CD4-positive, alpha-beta T cell (primary cell): ENCODE measurements at regions not wholly inside any gene's neighbourhood (a gene's known extent, or its start where the extent isn't known, plus 50 kb on each side); places are given as distances from the start of the nearest gene placed in this dataset.

Experiments
- ATAC-seq: fragments of 200-7000 bp; cut with Tn5 transposase; one replicate; pipeline ENCODE4 v1.10.0; 2022; ENCODE audit warnings: mild to moderate bottlenecking; ENCODE audit not compliant: poor library complexity
- CTCF ChIA-PET: fragments of 350-600 bp; sonication (Branson Sonifier 250); formaldehyde crosslinking; loops from one replicate; lab custom pipeline; 2021; ENCODE audit warnings: antibody characterized with exemption, inconsistent platforms; lab: Charles Lee
- POLR2A ChIA-PET: fragments of 350-600 bp; sonication (Branson Sonifier 250); formaldehyde crosslinking; loops from one replicate; lab custom pipeline; 2021; ENCODE audit warnings: antibody characterized with exemption, inconsistent platforms; lab: Charles Lee
- DNase-seq, 14 experiments: peaks; one replicate each; pipeline ENCODE4 v3.0.0-alpha.2; 2013 to 2020; ENCODE audit warnings: mixed read lengths in 2 of 14
- H3K27ac ChIP-seq, 2 donors: one replicate each; pipeline versions ENCODE4 v1.5.1 to v1.7.0; 2013; ENCODE audit warnings: low read length in 2 of 2, low read depth in 1 of 2, mild to moderate bottlenecking in 1 of 2
- H3K27me3 ChIP-seq, 2 experiments: 1 replicate in 1 of 2; 2 replicates in 1 of 2; pipeline versions ENCODE4 v1.6.1 to v1.7.0; 2013; ENCODE audit warnings: low read length in 2 of 2, control low read depth in 1 of 2, mild to moderate bottlenecking in 1 of 2, moderate library complexity in 1 of 2; ENCODE audit not compliant: insufficient read depth in 2 of 2, control insufficient read depth in 1 of 2
- H3K36me3 ChIP-seq: one replicate; pipeline ENCODE4 v1.6.1; 2013; ENCODE audit warnings: low read length, control low read depth; ENCODE audit not compliant: insufficient read depth
- H3K4me1 ChIP-seq: one replicate; pipeline ENCODE4 v1.6.1; 2013; ENCODE audit warnings: low read length, control low read depth; ENCODE audit not compliant: insufficient read depth
- H3K4me3 ChIP-seq: one replicate; pipeline ENCODE4 v1.5.1; 2013; ENCODE audit warnings: mild to moderate bottlenecking, low read length, moderate library complexity
- H3K9me3 ChIP-seq, 2 experiments: 1 replicate in 1 of 2; 2 replicates in 1 of 2; pipeline versions ENCODE4 v1.6.1 to v1.7.0; 2013; ENCODE audit warnings: low read length in 2 of 2, mild to moderate bottlenecking in 2 of 2, control low read depth in 1 of 2, moderate library complexity in 1 of 2; ENCODE audit not compliant: control insufficient read depth in 1 of 2, insufficient read depth in 1 of 2
- H3K27ac Mint-ChIP-seq: one replicate; pipeline ENCODE4 v1.8.0; 2020; ENCODE audit warnings: mixed read lengths
- H3K27me3 Mint-ChIP-seq: one replicate; pipeline ENCODE4 v1.8.0; 2021; ENCODE audit warnings: mixed read lengths
- H3K36me3 Mint-ChIP-seq: one replicate; pipeline ENCODE4 v1.8.0; 2021; ENCODE audit warnings: low read depth, mixed read lengths
- H3K4me1 Mint-ChIP-seq: one replicate; pipeline ENCODE4 v1.8.0; 2021; ENCODE audit warnings: low read depth, mixed read lengths
- H3K4me3 Mint-ChIP-seq: one replicate; pipeline ENCODE4 v1.8.0; 2020; ENCODE audit warnings: mild to moderate bottlenecking, mixed read lengths
- H3K9me3 Mint-ChIP-seq: one replicate; pipeline ENCODE4 v1.8.0; 2020; ENCODE audit warnings: mixed read lengths
- CTCF ChIP-seq: fragments of 200-600 bp; IDR thresholded peaks from one replicate; pipeline ENCODE4 v1.8.0; 2022; ENCODE audit warnings: antibody characterized with exemption, mild to moderate bottlenecking
- intact Hi-C, 2 experiments: fragments of 100-400 bp; cut with DNase I in 1 of 2; cut with micrococcal nuclease in 1 of 2; formaldehyde crosslinking; loops; one replicate each; pipeline versions ENCODE4 v1.15.1 to v1.9.0; 2023 to 2025; cut with DNase I, micrococcal nuclease

- TF ChIP-seq CTCF: no peak
- Histone ChIP-seq H3K9me3 (peaks cover 0 to 4% of the 10 kb centered on the region in 2 experiments), H3K4me1 (no peaks in the 10 kb centered on the region), H3K4me3 (no peak overlapping the region), H3K36me3 (no peaks in the 10 kb centered on the region), H3K27ac (no peak overlapping the region), H3K27me3 (no peaks in the 10 kb centered on the region)
- Mint-ChIP-seq H3K27ac (no peak overlapping the region), H3K4me3 (no peak overlapping the region), H3K36me3 (no peaks in the 10 kb centered on the region), H3K9me3 (peaks cover 4% of the 10 kb centered on the region), H3K27me3 (peaks cover 4% of the 10 kb centered on the region), H3K4me1 (no peaks in the 10 kb centered on the region)
- intact Hi-C loops: no loop called here
- ChIA-PET CTCF (no interaction called here), POLR2A (no interaction called here)
- ATAC-seq: no peak
- no peak for DNase-seq
Measured at GRCh38 chr4:44861756-44862155, 135.4 kb upstream of the GNPDA2 start.

- POLR2A ChIA-PET: no interaction called here
- Mint-ChIP-seq H3K36me3 (no peaks in the 10 kb centered on the region), H3K9me3 (peaks cover under 1% of the 10 kb centered on the region), H3K4me3 (no peak overlapping the region), H3K27ac (no peak overlapping the region), H3K4me1 (no peaks in the 10 kb centered on the region), H3K27me3 (peaks cover under 1% of the 10 kb centered on the region)
- CTCF ChIA-PET: no interaction called here
- no peak for TF ChIP-seq CTCF
- no peak for ATAC-seq
- no peaks in the 10 kb centered on the region for H3K4me1 ChIP-seq
- H3K9me3 ChIP-seq: peaks cover 0 to 4% of the 10 kb centered on the region in 2 experiments
- no peak overlapping the region for H3K27ac ChIP-seq
- intact Hi-C loops: no loop called here
- no peaks in the 10 kb centered on the region for H3K36me3 ChIP-seq
- DNase-seq: no peak
- no peak overlapping the region for H3K4me3 ChIP-seq
- no peaks in the 10 kb centered on the region for H3K27me3 ChIP-seq
Measured at GRCh38 chr4:44859477-44859876, 133.1 kb upstream of the GNPDA2 start.

- POLR2A ChIA-PET: no interaction called here
- Mint-ChIP-seq H3K4me1 (no peaks in the 10 kb centered on the region), H3K27ac (no peak overlapping the region), H3K27me3 (no peaks in the 10 kb centered on the region), H3K9me3 (peaks cover 3% of the 10 kb centered on the region), H3K36me3 (no peaks in the 10 kb centered on the region), H3K4me3 (no peak overlapping the region)
- H3K27me3 ChIP-seq: no peaks in the 10 kb centered on the region
- no peak for TF ChIP-seq CTCF
- no peaks in the 10 kb centered on the region for H3K4me1 ChIP-seq
- H3K9me3 ChIP-seq: peaks cover 0 to 4% of the 10 kb centered on the region in 2 experiments
- ATAC-seq: no peak
- H3K27ac ChIP-seq: no peak overlapping the region
- no peaks in the 10 kb centered on the region for H3K36me3 ChIP-seq
- CTCF ChIA-PET: no interaction called here
- intact Hi-C loops: no loop called here
- no peak overlapping the region for H3K4me3 ChIP-seq
- no peak for DNase-seq
Measured at GRCh38 chr4:44848466-44848865, 122.1 kb upstream of the GNPDA2 start.
